ENCODE measurements at regions not wholly inside any gene's neighbourhood (a gene's known extent, or its start where the extent isn't known, plus 50 kb on each side); places are given as distances from the start of the nearest gene placed in this dataset.
A peak's percentile ranks its signal among the peaks of the same experiment; 100 is the strongest.

- peaks cover 21% of the 10 kb centered on the region for H3K4me1 Mint-ChIP-seq
- H3K9me3 ChIP-seq (ENCODE audit: control insufficient read depth, low read length) = no peaks in the 10 kb centered on the region
- H3K9me3 Mint-ChIP-seq = no peaks in the 10 kb centered on the region
- H3K9ac ChIP-seq (ENCODE audit: extremely low read depth, low read length, poor library complexity, severe bottlenecking) = no peak overlapping the region
- WGBS, 2 experiments (ENCODE audit: insufficient coverage in 1 of 2, insufficient read length in 1 of 2) = 33 to 64% methylated on average over 1 of the region's 1 CpG
- H3K36me3 Mint-ChIP-seq (ENCODE audit: low read depth) = no peaks in the 10 kb centered on the region
- TF ChIP-seq CTCF (conservative IDR thresholded peaks at IDR 0.05) = no peak
- DNase-seq = no peak
- no peaks in the 10 kb centered on the region for H3K4me1 ChIP-seq (ENCODE audit: control insufficient read depth, insufficient read depth, low read length)
- H3K36me3 ChIP-seq (ENCODE audit: control insufficient read depth, insufficient read depth, low read length) = no peaks in the 10 kb centered on the region
- no peak overlapping the region for H3K4me3 Mint-ChIP-seq
- peaks cover 59% of the 10 kb centered on the region for H3K27me3 Mint-ChIP-seq (ENCODE audit: insufficient read depth)
- peaks cover 7% of the 10 kb centered on the region for H3K27me3 ChIP-seq (ENCODE audit: control insufficient read depth, insufficient read depth, low read length, poor library complexity, severe bottlenecking)
- no peak overlapping the region for H3K27ac Mint-ChIP-seq
- H3K27ac ChIP-seq (ENCODE audit: low read depth, low read length) = no peak overlapping the region
- H3K4me3 ChIP-seq (ENCODE audit: low read length) = no peak overlapping the region
Measured at GRCh38 chr7:27032839-27033238, 63.0 kb downstream of the HOXA1 start.

- no peaks in the 10 kb centered on the region for H3K4me1 ChIP-seq (ENCODE audit: control insufficient read depth, insufficient read depth, low read length)
- Mint-ChIP-seq H3K27ac (no peak overlapping the region), H3K9me3 (no peaks in the 10 kb centered on the region), H3K4me1 (peaks cover 21% of the 10 kb centered on the region), H3K36me3 (ENCODE audit: low read depth) (no peaks in the 10 kb centered on the region), H3K4me3 (no peak overlapping the region), H3K27me3 (ENCODE audit: insufficient read depth) (peaks cover 72% of the 10 kb centered on the region)
- no peak for DNase-seq
- H3K27me3 ChIP-seq (ENCODE audit: control insufficient read depth, insufficient read depth, low read length, poor library complexity, severe bottlenecking) = peaks cover 16% of the 10 kb centered on the region
- TF ChIP-seq CTCF (conservative IDR thresholded peaks at IDR 0.05) = no peak
- 94 to 100% methylated on average over 1 to 8 of the region's 8 CpGs for WGBS, 2 experiments (ENCODE audit: insufficient coverage in 1 of 2, insufficient read length in 1 of 2)
- no peak overlapping the region for H3K4me3 ChIP-seq (ENCODE audit: low read length)
- no peak overlapping the region for H3K27ac ChIP-seq (ENCODE audit: low read depth, low read length)
- H3K9me3 ChIP-seq (ENCODE audit: control insufficient read depth, low read length) = no peaks in the 10 kb centered on the region
- H3K9ac ChIP-seq (ENCODE audit: extremely low read depth, low read length, poor library complexity, severe bottlenecking) = no peak overlapping the region
- no peaks in the 10 kb centered on the region for H3K36me3 ChIP-seq (ENCODE audit: control insufficient read depth, insufficient read depth, low read length)
Measured at GRCh38 chr7:27031289-27032172, 64.3 kb downstream of the HOXA1 start.

DNA sequence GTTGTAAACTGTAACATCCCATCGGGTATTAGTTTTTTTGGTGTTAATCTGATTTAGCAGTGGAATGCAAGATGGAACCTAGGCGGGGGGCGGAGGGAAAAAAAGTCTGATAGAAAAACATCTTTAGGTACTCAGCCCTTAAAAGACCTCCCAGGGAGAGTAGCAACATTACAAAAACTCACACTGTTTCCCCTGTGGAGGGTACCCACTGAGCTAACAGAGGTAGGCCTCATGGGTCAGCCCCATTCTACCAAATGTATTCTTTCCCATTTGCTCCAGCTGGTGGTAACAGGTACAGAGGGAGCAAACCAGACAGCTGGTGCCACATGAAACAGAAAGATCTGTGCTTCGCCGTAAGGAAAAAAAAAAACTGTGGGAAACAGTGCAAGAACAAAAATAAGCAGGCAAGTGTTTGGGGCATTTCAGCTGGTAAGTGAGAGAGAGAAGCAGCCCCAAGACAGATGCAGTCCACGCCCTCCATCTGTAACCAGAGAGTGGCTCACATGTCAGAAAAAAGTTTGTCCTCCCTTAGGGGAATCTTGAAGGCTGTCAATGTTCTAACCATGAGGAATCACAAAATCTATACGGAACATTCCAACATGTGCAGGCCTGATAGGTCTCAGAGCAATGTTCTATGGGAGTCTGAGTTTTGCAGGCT lies 65.3 kb downstream of the HOXA1 start:
- no peak overlapping the region for H3K27ac Mint-ChIP-seq

More for the DNA sequence above, 65.3 kb downstream of the HOXA1 start:
- Histone ChIP-seq H3K36me3 (ENCODE audit: control insufficient read depth, insufficient read depth, low read length) (no peaks in the 10 kb centered on the region), H3K27me3 (ENCODE audit: control insufficient read depth, insufficient read depth, low read length, poor library complexity, severe bottlenecking) (peaks cover 16% of the 10 kb centered on the region), H3K27ac (ENCODE audit: low read depth, low read length) (no peak overlapping the region), H3K4me3 (ENCODE audit: low read length) (no peak overlapping the region), H3K9ac (ENCODE audit: extremely low read depth, low read length, poor library complexity, severe bottlenecking) (no peak overlapping the region), H3K4me1 (ENCODE audit: control insufficient read depth, insufficient read depth, low read length) (no peaks in the 10 kb centered on the region), H3K9me3 (ENCODE audit: control insufficient read depth, low read length) (no peaks in the 10 kb centered on the region)
- DNase-seq = peak; percentile 75
- Mint-ChIP-seq H3K27me3 (ENCODE audit: insufficient read depth) (peaks cover 80% of the 10 kb centered on the region), H3K4me3 (no peak overlapping the region), H3K36me3 (ENCODE audit: low read depth) (no peaks in the 10 kb centered on the region), H3K4me1 (peaks cover 21% of the 10 kb centered on the region), H3K9me3 (no peaks in the 10 kb centered on the region)
- no peak for TF ChIP-seq CTCF (conservative IDR thresholded peaks at IDR 0.05)
- 62 to 65% methylated on average over 3 to 7 of the region's 7 CpGs for WGBS, 2 experiments (ENCODE audit: insufficient coverage in 1 of 2, insufficient read length in 1 of 2)
